Esophagus muscularis mucosa (tissue), 4 donors: ENCODE measurements at regions not wholly inside any gene's neighbourhood (a gene's known extent, or its start where the extent isn't known, plus 50 kb on each side); places are given as distances from the start of the nearest gene placed in this dataset.
"Not testable (repeated sequence)": the region's sequence is repeated elsewhere in the genome, so short reads cannot be mapped to it uniquely, and the experiment has no call there.

ENCODE experiments used
- CTCF ChIP-seq, 3 experiments: fragments of 200-600 bp in 2 of 3; fragments of 450-650 bp in 1 of 3; sonication (generic) in 2 of 3; IDR thresholded peaks; one replicate each; pipeline ENCODE4 v1.5.1; 2017 to 2019; ENCODE audit warnings: antibody characterized with exemption in 3 of 3, mild to moderate bottlenecking in 2 of 3, moderate library complexity in 1 of 3
- EP300 ChIP-seq: sonication (generic); formaldehyde crosslinking; IDR thresholded peaks from one replicate; pipeline ENCODE4 v1.6.1; 2017; ENCODE audit warnings: antibody characterized with exemption
- POLR2A ChIP-seq: fragments of 450-650 bp; IDR thresholded peaks from one replicate; pipeline ENCODE4 v1.6.1; 2017; ENCODE audit warnings: antibody characterized with exemption, moderate library complexity, mild to moderate bottlenecking, low read depth
- POLR2AphosphoS5 ChIP-seq, 2 donors: sonication (generic); formaldehyde crosslinking; IDR thresholded peaks; one replicate each; pipeline ENCODE4 v1.6.1; 2017; ENCODE audit warnings: antibody characterized with exemption in 2 of 2

DNA sequence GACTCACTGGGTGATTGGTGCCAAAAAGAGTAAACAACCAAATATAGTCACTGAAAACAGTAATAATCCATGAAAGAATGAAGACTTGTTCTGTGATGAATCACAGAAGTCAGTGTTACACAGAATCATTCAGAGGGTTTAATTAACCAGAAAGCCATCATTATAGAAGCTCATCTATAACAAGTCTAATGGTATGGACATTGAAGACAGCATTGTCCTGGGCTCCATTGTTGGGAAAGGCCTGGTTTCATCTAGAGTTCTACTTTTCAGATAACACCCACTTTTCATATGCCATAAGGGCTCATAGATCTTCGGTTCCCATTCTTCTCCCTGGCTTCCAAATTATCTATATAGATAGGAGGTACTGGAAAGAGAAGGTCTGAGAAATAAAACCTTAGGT lies 80.3 kb upstream of the ZWINT start:
- not testable (repeated sequence) for TF ChIP-seq CTCF (IDR thresholded peaks at IDR 0.05); EP300; POLR2A; POLR2AphosphoS5 (IDR thresholded peaks at IDR 0.05)
